Caco-2 (cell line): ENCODE measurements at regions not wholly inside any gene's neighbourhood (a gene's known extent, or its start where the extent isn't known, plus 50 kb on each side); places are given as distances from the start of the nearest gene placed in this dataset.

Experiments
- BruUV-seq: library from RNA; stranded (reverse); fragments of 400-500 nt; replicated peaks from 2 replicates; lab custom pipeline; 2021; lab: Mats Ljungman, UMichigan
- CTCF ChIA-PET: fragments of 300-600 bp; sonication (Branson Sonifier 250); formaldehyde crosslinking; loops from one replicate; lab custom pipeline; 2022; ENCODE audit warnings: antibody characterized with exemption; lab: Charles Lee
- POLR2A ChIA-PET: fragments of 300-600 bp; sonication (Branson Sonifier 250); formaldehyde crosslinking; loops from one replicate; lab custom pipeline; 2022; ENCODE audit warnings: antibody characterized with exemption; lab: Charles Lee
- DNase-seq, 2 experiments: peaks; one replicate each; pipeline versions ENCODE4 v3.0.0 to v3.0.0-alpha.2; 2020 to 2022
- H3K27me3 ChIP-seq: replicated peaks from 2 replicates; pipeline ENCODE4 v1.6.0; 2011; ENCODE audit warnings: low read length; ENCODE audit not compliant: control insufficient read depth, insufficient read depth
- H3K36me3 ChIP-seq: 2 replicates; pipeline ENCODE4 v1.5.1; 2011; ENCODE audit warnings: low read length; ENCODE audit not compliant: control insufficient read depth, insufficient read depth
- H3K4me1 ChIP-seq: fragments of 250-450 bp; sonication (Bioruptor Pico); 2 replicates; pipeline ENCODE4 v1.5.1; 2020; ENCODE audit warnings: mild to moderate bottlenecking
- H3K4me3 ChIP-seq: 2 replicates; pipeline ENCODE4 v1.5.1; 2011; ENCODE audit warnings: low read depth, mild to moderate bottlenecking, control low read depth, low read length
- H3K9me3 ChIP-seq: fragments of 250-450 bp; sonication (Bioruptor Pico); 2 replicates; pipeline ENCODE4 v1.5.1; 2020; ENCODE audit warnings: mild to moderate bottlenecking, moderate library complexity
- H3K27ac Mint-ChIP-seq: one replicate; pipeline ENCODE4 v1.8.0; 2022; ENCODE audit warnings: mixed read lengths; ENCODE audit not compliant: unreplicated experiment
- H3K27me3 Mint-ChIP-seq: one replicate; pipeline ENCODE4 v1.8.0; 2022; ENCODE audit warnings: mixed read lengths; ENCODE audit not compliant: insufficient read depth, unreplicated experiment
- H3K36me3 Mint-ChIP-seq: one replicate; pipeline ENCODE4 v1.8.0; 2022; ENCODE audit warnings: mild to moderate bottlenecking, mixed read lengths; ENCODE audit not compliant: insufficient read depth, unreplicated experiment
- H3K4me1 Mint-ChIP-seq: one replicate; pipeline ENCODE4 v1.8.0; 2022; ENCODE audit warnings: low read depth, mixed read lengths; ENCODE audit not compliant: unreplicated experiment
- H3K4me3 Mint-ChIP-seq: one replicate; pipeline ENCODE4 v1.8.0; 2022; ENCODE audit warnings: mild to moderate bottlenecking, moderate library complexity, mixed read lengths; ENCODE audit not compliant: unreplicated experiment
- H3K9me3 Mint-ChIP-seq: one replicate; pipeline ENCODE4 v1.8.0; 2022; ENCODE audit warnings: mixed read lengths; ENCODE audit not compliant: unreplicated experiment
- intact Hi-C: fragments of 100-400 bp; cut with micrococcal nuclease; formaldehyde crosslinking; loops from one replicate; pipeline ENCODE4 v1.10.0; 2022; ENCODE audit not compliant: unreplicated experiment
- TF ChIP-seq, protein P1 (sequence below), 2 experiments: fragments of 200-600 bp in 1 of 2; IDR thresholded peaks; 1 replicate in 1 of 2; 2 replicates in 1 of 2; pipeline versions ENCODE4 v1.5.1 to v1.8.0; 2011 to 2022; ENCODE audit warnings: antibody characterized with exemption in 1 of 2, control low read depth in 1 of 2, inconsistent platforms in 1 of 2, low read depth in 1 of 2, low read length in 1 of 2, mild to moderate bottlenecking in 1 of 2, moderate library complexity in 1 of 2; ENCODE audit not compliant: insufficient read depth in 1 of 2, severe bottlenecking in 1 of 2, unreplicated experiment in 1 of 2

DNA sequence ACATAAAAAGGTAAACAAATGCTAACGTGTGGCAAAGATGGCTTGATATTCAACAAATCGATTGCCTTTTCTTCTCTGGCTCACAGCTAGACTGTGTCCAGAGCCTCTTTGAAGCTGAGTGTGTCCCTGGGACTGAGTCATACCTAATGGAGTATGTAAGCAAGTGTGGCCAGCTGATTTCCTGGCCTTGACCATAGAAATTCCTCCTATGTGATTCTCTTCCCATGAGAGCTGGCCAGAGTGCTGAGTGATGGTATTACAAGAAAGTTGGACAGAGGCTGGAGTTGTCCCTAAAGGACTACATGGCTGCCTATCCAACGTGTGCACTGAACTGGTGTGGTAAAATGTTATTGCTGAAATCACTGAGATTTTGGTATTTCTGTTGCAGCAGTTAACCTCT is 320.1 kb upstream of the SLC10A2 start:
- DNase-seq, result peak in 1 of 2 experiments; percentile 7
- peaks cover 13% of the 10 kb centered on the region; the same call in 1 of the 2 replicates for H3K9me3 ChIP-seq
- H3K4me3 ChIP-seq, result no peak overlapping the region
- Mint-ChIP-seq H3K4me1 (no peaks in the 10 kb centered on the region), H3K36me3 (no peaks in the 10 kb centered on the region), H3K27ac (no peak overlapping the region), H3K4me3 (no peak overlapping the region), H3K9me3 (peaks cover 17% of the 10 kb centered on the region), H3K27me3 (no peaks in the 10 kb centered on the region)
- no TSS peak for BruUV-seq
- CTCF ChIA-PET, result no interaction called here
- H3K36me3 ChIP-seq, result no peaks in the 10 kb centered on the region
- no peaks in the 10 kb centered on the region for H3K27me3 ChIP-seq
- H3K4me1 ChIP-seq, result no peaks in the 10 kb centered on the region
- POLR2A ChIA-PET, result no interaction called here
- TF ChIP-seq, protein P1, sequence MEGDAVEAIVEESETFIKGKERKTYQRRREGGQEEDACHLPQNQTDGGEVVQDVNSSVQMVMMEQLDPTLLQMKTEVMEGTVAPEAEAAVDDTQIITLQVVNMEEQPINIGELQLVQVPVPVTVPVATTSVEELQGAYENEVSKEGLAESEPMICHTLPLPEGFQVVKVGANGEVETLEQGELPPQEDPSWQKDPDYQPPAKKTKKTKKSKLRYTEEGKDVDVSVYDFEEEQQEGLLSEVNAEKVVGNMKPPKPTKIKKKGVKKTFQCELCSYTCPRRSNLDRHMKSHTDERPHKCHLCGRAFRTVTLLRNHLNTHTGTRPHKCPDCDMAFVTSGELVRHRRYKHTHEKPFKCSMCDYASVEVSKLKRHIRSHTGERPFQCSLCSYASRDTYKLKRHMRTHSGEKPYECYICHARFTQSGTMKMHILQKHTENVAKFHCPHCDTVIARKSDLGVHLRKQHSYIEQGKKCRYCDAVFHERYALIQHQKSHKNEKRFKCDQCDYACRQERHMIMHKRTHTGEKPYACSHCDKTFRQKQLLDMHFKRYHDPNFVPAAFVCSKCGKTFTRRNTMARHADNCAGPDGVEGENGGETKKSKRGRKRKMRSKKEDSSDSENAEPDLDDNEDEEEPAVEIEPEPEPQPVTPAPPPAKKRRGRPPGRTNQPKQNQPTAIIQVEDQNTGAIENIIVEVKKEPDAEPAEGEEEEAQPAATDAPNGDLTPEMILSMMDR (IDR thresholded peaks at IDR 0.05; ENCODE audit: insufficient read depth in 1 of 2, low read depth in 1 of 2, low read length in 1 of 2, severe bottlenecking in 1 of 2, unreplicated experiment in 1 of 2), result no peak
- intact Hi-C loops, result no loop called here

DNA sequence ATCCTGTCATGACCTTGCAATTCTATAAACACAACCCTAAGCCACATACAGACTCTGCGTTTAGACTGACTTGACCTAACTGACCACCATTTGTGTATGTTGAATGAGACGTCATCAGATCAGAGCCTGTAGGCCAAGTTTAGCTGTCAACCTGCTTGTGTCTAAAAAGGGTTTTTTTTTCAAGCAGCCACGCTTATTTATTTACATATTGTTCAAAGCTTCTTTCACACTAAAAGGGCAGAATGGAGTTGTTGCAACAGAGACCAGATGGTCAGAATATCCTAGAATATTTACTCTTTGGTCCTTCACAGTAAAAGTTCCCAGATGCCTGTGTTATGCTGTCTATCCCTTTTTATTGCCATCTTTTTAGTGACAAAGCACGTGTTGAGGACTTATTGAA is 307.7 kb upstream of the SLC10A2 start:
- H3K27me3 Mint-ChIP-seq, result no peaks in the 10 kb centered on the region
- H3K4me1 Mint-ChIP-seq, result no peaks in the 10 kb centered on the region
- Histone ChIP-seq H3K36me3 (no peaks in the 10 kb centered on the region), H3K9me3 (no peaks in the 10 kb centered on the region), H3K4me3 (no peak overlapping the region), H3K4me1 (0 out of 2 replicates have a peak, but pooled peaks cover 3% of the 10 kb centered on the region), H3K27me3 (no peaks in the 10 kb centered on the region)
- no peak for DNase-seq
- H3K4me3 Mint-ChIP-seq, result no peak overlapping the region
- no peak overlapping the region for H3K27ac Mint-ChIP-seq
- no peaks in the 10 kb centered on the region for H3K36me3 Mint-ChIP-seq
- no peaks in the 10 kb centered on the region for H3K9me3 Mint-ChIP-seq
- ChIA-PET CTCF (no interaction called here), POLR2A (no interaction called here)
- intact Hi-C loops, result no loop called here
- BruUV-seq, result no TSS peak
- TF ChIP-seq, protein P1 (IDR thresholded peaks at IDR 0.05; ENCODE audit: insufficient read depth in 1 of 2, low read depth in 1 of 2, low read length in 1 of 2, severe bottlenecking in 1 of 2, unreplicated experiment in 1 of 2), result no peak

DNA sequence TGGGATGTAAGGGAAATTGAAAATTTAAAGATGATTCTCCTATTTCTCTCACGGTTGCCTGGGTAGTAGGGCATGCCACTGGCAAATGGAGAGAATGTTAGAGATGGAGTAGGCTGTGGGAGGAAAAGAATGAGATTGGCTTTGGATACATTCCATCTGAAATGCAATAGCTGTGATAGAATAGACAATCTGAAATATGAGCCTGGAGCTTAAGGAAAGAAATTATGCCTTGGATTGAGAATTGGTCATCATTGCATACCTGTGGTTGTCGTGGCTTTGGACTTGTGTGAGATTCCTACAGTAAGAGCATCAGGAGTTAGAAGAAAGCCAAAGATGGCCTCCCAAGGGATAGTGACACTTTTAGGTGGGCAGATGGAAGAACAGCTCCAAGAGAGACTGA is 305.1 kb upstream of the SLC10A2 start:
- CTCF ChIA-PET, result no interaction called here
- no TSS peak for BruUV-seq
- DNase-seq, result no peak
- no peaks in the 10 kb centered on the region for H3K27me3 ChIP-seq
- POLR2A ChIA-PET, result no interaction called here
- H3K4me3 ChIP-seq, result no peak overlapping the region
- no peaks in the 10 kb centered on the region for H3K9me3 Mint-ChIP-seq
- H3K4me1 Mint-ChIP-seq, result peaks cover 6% of the 10 kb centered on the region
- no peak overlapping the region for H3K4me3 Mint-ChIP-seq
- intact Hi-C loops, result no loop called here
- no peaks in the 10 kb centered on the region for H3K9me3 ChIP-seq
- H3K4me1 ChIP-seq, result 0 out of 2 replicates have a peak, but pooled peaks cover 3% of the 10 kb centered on the region
- no peaks in the 10 kb centered on the region for H3K36me3 Mint-ChIP-seq
- no peaks in the 10 kb centered on the region for H3K36me3 ChIP-seq
- no peak overlapping the region for H3K27ac Mint-ChIP-seq
- H3K27me3 Mint-ChIP-seq, result no peaks in the 10 kb centered on the region
- TF ChIP-seq, protein P1 (IDR thresholded peaks at IDR 0.05; ENCODE audit: insufficient read depth in 1 of 2, low read depth in 1 of 2, low read length in 1 of 2, severe bottlenecking in 1 of 2, unreplicated experiment in 1 of 2), result no peak
